ENCODE measurements at regions not wholly inside any gene's neighbourhood (a gene's known extent, or its start where the extent isn't known, plus 50 kb on each side); places are given as distances from the start of the nearest gene placed in this dataset.

GRCh38 chr7:25032774-25033743, 53.1 kb upstream of the OSBPL3 start:
- H3K27ac ChIP-seq = no peak overlapping the region
- no peak for DNase-seq
- TF ChIP-seq CTCF (IDR thresholded peaks at IDR 0.05; ENCODE audit: low read depth, low read length, missing control alignments) = no peak
- no peaks in the 10 kb centered on the region for H3K27me3 ChIP-seq (replicated peaks)
- H3K36me3 ChIP-seq (replicated peaks) = no peaks in the 10 kb centered on the region
- in situ Hi-C loops (cut with HindIII; ENCODE audit: low pct_ligation_motif_present, low sequenced_read_pairs) = no loop called here
- H3K4me3 ChIP-seq (ENCODE audit: low read depth, low read length) = no peak overlapping the region

- Histone ChIP-seq H3K4me3 (ENCODE audit: low read depth, low read length) (no peak overlapping the region), H3K27ac (no peak overlapping the region), H3K36me3 (replicated peaks) (no peaks in the 10 kb centered on the region), H3K27me3 (replicated peaks) (no peaks in the 10 kb centered on the region)
- in situ Hi-C loops (cut with HindIII; ENCODE audit: low pct_ligation_motif_present, low sequenced_read_pairs) = no loop called here
- no peak for DNase-seq
- TF ChIP-seq CTCF (IDR thresholded peaks at IDR 0.05; ENCODE audit: low read depth, low read length, missing control alignments) = no peak
Observed at GRCh38 chr7:25031432-25031831, 51.5 kb upstream of the OSBPL3 start.

GRCh38 chr7:25031007-25031406, 51.0 kb upstream of the OSBPL3 start:
- H3K27me3 ChIP-seq (replicated peaks) = no peaks in the 10 kb centered on the region
- DNase-seq = no peak
- in situ Hi-C loops (cut with HindIII; ENCODE audit: low pct_ligation_motif_present, low sequenced_read_pairs) = no loop called here
- H3K4me3 ChIP-seq (ENCODE audit: low read depth, low read length) = no peak overlapping the region
- no peak for TF ChIP-seq CTCF (IDR thresholded peaks at IDR 0.05; ENCODE audit: low read depth, low read length, missing control alignments)
- H3K36me3 ChIP-seq (replicated peaks) = no peaks in the 10 kb centered on the region
- no peak overlapping the region for H3K27ac ChIP-seq

Data from brain microvascular endothelial cell (primary cell).